ENCODE measurements at regions not wholly inside any gene's neighbourhood (a gene's known extent, or its start where the extent isn't known, plus 50 kb on each side); places are given as distances from the start of the nearest gene placed in this dataset.
"Not testable (repeated sequence)": the region's sequence is repeated elsewhere in the genome, so short reads cannot be mapped to it uniquely, and the experiment has no call there.

DNA sequence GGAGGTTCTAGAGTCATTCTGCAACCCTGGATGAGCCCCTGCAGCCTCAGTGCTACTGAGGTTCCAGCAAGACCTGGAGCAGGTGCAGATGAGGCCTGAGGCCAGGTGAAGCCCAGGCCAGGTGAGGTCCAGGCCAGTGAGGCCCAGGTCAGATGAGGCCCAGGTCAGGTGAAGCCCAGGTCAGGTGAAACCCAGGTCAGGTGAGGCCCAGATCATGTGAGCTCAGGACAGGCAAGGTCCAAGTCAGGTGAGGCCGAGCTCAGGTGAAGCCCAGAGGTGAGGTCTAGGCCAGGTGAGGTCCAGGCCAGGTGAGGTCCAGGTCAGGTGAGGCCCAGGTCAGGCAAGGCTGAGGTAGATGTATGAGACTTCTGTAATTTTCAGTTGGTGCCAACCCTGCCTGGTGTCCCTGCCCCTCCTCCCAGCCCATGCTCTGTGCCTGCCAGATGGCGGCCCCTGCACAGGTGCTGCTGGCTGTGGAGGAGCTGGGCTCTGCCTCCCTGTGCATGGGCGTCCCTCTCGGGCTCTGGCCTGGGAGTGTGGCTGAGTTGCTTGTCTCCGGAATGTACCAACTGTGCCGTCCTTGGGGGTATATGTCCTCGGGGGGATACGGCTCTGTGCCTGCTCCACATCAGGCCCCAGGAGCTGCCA, 388.5 kb downstream of the TMEM121 start:
- no peaks in the 10 kb centered on the region for H3K36me3 ChIP-seq
- H3K9me3 ChIP-seq: no peaks in the 10 kb centered on the region
- ATAC-seq (ENCODE audit: insufficient number of reproducible peaks, low FRiP score, low read depth) (no peak), DNase-seq (ENCODE audit: low spot score) (no peak)
- H3K4me3 ChIP-seq: no peak overlapping the region
- H3K4me1 ChIP-seq (ENCODE audit: control insufficient read depth in 1 of 2, low read depth in 2 of 2): no peaks in the 10 kb centered on the region
- H3K27ac ChIP-seq: no peak overlapping the region
- TF ChIP-seq, protein P1, sequence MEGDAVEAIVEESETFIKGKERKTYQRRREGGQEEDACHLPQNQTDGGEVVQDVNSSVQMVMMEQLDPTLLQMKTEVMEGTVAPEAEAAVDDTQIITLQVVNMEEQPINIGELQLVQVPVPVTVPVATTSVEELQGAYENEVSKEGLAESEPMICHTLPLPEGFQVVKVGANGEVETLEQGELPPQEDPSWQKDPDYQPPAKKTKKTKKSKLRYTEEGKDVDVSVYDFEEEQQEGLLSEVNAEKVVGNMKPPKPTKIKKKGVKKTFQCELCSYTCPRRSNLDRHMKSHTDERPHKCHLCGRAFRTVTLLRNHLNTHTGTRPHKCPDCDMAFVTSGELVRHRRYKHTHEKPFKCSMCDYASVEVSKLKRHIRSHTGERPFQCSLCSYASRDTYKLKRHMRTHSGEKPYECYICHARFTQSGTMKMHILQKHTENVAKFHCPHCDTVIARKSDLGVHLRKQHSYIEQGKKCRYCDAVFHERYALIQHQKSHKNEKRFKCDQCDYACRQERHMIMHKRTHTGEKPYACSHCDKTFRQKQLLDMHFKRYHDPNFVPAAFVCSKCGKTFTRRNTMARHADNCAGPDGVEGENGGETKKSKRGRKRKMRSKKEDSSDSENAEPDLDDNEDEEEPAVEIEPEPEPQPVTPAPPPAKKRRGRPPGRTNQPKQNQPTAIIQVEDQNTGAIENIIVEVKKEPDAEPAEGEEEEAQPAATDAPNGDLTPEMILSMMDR (IDR thresholded peaks at IDR 0.05): no peak
- H3K27me3 ChIP-seq (replicated peaks; ENCODE audit: insufficient read depth): no peaks in the 10 kb centered on the region

DNA sequence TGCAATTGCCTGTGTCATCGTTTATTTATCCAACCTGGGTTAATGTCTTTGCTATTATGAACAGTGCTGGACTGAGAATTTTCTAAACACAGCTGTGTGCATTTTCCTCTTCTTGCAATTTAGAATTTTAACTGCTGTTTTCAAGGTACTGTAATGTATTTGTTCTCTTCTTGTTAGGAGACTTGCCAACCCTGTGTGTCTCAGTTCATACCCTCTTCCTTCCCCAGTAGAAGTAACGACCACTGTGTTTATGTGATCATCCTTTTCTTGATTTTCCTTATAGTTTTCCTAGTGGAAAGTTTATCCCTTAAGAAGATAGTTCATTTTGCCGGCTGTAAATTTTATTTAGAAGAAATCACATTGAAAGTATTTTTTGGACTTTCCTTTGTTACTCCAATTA, 389.2 kb downstream of the TMEM121 start:
- not testable (repeated sequence) for DNase-seq (ENCODE audit: low spot score); H3K9me3 ChIP-seq; ATAC-seq (ENCODE audit: insufficient number of reproducible peaks, low FRiP score, low read depth); H3K4me1 ChIP-seq (ENCODE audit: control insufficient read depth in 1 of 2, low read depth in 2 of 2); H3K4me3 ChIP-seq; H3K36me3 ChIP-seq; H3K27me3 ChIP-seq (replicated peaks; ENCODE audit: insufficient read depth); H3K27ac ChIP-seq

DNA sequence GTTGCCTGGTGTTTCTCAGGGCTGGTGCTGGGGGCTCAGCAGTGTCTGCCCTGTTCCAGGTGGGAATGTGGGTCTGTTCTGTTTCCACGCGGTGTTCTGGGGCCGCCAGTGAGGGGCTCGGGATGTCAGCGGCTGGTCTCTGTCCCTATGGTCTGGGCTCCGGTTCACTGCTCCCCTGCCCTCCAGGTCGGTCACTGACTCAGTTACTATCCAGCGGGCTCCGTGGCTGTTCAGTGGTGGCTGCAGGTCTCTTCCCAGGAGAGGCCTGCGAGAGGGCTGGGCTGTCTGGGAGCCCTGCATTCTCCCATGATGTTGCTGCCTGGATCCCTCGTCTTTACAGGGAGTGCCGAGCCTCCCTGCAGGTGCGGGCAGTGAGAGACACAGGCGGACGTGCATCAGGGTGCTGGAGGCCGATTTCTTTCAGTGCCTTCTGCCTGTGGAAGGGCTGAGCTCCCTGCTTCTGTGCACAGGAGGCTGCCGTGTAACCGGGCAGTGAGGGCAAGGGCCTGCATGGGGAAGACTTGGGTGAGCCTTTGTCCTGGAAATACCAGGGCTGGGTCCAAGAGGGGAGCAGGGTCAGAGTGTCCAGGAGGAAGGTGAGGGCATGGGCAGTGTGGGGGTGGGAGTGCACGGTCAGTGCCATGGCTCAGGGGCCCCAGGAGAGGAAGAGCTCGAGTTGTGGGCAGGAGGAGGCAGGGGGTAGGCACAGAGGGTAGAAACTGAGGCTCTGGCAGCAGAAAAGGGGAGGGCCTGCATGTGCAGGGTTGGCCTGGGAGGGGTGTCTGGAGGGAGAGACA, 391.0 kb downstream of the TMEM121 start:
- H3K4me1 ChIP-seq (ENCODE audit: control insufficient read depth in 1 of 2, low read depth in 2 of 2): not testable (repeated sequence)

DNA sequence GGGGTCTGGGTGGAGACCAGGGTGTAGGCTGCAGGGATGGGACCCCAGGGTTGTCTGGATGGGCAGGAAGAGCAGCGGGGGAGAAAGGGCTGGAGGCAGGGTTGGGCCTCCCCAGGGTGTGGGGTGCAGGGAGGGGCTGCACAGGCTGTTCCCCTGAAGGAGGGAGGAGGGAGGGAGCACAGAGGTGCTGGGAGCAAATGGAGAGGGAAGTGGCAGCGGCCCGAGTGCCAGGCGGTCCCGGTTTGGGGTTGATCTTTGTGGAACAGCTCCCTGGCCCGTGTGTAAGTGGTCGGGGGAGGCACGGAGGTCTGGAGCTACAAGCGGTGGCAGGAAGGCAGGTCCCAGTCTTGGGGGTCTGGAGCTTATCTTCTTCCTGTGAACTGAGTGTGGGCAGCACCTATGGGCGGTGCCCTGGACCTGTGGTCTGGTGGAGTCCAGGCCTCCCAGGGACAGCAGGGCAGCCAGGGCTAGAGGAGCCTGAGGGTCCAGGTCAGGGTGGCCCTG, 391.6 kb downstream of the TMEM121 start:
- Histone ChIP-seq H3K36me3 (no peaks in the 10 kb centered on the region), H3K9me3 (no peaks in the 10 kb centered on the region), H3K27me3 (replicated peaks; ENCODE audit: insufficient read depth) (no peaks in the 10 kb centered on the region), H3K27ac (no peak overlapping the region), H3K4me3 (no peak overlapping the region), H3K4me1 (ENCODE audit: control insufficient read depth in 1 of 2, low read depth in 2 of 2) (no peaks in the 10 kb centered on the region)
- no peak for DNase-seq (ENCODE audit: low spot score)
- TF ChIP-seq, protein P1 (IDR thresholded peaks at IDR 0.05): no peak
- no peak for ATAC-seq (ENCODE audit: insufficient number of reproducible peaks, low FRiP score, low read depth)

More for the DNA sequence above, 391.0 kb downstream of the TMEM121 start:
- not testable (repeated sequence) for H3K9me3 ChIP-seq; DNase-seq (ENCODE audit: low spot score); H3K27me3 ChIP-seq (replicated peaks; ENCODE audit: insufficient read depth); H3K27ac ChIP-seq; H3K36me3 ChIP-seq; H3K4me3 ChIP-seq; ATAC-seq (ENCODE audit: insufficient number of reproducible peaks, low FRiP score, low read depth)

DNA sequence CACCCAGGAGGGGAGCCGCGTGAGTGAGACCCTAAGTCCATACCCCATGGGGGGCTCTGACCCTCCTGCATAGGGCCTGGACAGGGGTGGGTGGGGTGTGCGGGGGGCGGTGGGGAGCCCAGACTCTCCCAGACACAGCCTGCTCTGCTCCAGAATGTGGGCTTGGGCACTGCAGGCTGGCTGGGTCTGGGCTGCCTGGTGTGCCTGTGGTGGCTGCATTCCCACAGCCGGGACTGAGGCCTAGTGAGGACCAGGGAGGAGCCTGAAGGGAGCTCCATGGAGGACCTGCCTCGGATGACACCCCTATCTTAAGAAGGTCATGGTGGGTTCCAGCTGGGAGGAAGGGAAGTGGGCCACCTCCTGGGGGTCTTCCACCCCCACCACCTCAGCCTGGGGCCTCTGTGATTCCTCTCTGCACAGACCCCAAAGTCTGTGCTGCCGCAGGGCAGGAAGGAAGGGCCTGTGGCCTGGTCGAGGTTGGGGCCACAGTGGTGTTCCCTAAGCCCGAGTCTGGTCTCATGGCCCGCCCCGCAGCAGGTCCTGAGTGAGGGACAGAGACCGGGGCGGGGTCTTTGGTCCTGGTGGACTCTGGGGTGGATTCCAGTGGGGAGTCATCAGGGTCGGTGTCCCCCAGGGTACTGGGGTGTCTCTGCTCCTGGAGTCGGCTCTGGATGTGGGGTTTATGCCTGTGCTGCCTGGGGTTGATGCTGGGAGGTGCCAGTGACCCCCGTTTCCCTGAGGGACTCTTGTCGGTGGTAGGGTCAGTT, 392.3 kb downstream of the TMEM121 start:
- no peaks in the 10 kb centered on the region for H3K36me3 ChIP-seq
- H3K4me1 ChIP-seq (ENCODE audit: control insufficient read depth in 1 of 2, low read depth in 2 of 2): no peaks in the 10 kb centered on the region
- no peaks in the 10 kb centered on the region for H3K9me3 ChIP-seq
- no peaks in the 10 kb centered on the region for H3K27me3 ChIP-seq (replicated peaks; ENCODE audit: insufficient read depth)
- TF ChIP-seq, protein P1 (IDR thresholded peaks at IDR 0.05): no peak
- no peak overlapping the region for H3K4me3 ChIP-seq
- ATAC-seq (ENCODE audit: insufficient number of reproducible peaks, low FRiP score, low read depth): no peak
- no peak for DNase-seq (ENCODE audit: low spot score)
- no peak overlapping the region for H3K27ac ChIP-seq
